ENCODE measurements at regions not wholly inside any gene's neighbourhood (a gene's known extent, or its start where the extent isn't known, plus 50 kb on each side); places are given as distances from the start of the nearest gene placed in this dataset.

DNA sequence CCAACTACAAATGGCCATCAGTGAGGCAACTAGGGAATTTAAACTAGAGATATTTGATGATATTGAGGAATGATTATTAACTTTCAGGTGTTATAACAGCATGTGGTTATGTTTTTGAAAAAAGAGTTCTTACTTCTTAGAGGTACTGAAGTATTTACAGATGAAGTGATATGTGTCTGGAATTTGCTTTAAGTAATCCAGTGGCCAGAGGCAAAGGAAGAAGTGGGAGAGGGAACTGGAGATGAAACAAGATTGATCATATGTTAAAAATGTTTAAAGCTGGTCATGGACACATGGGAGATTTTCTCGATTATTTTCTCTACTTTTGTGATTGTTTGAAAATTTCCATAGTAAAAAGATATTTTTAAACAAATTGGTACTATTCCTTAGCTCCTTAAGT lies 53.3 kb upstream of the SLCO2A1 start:
- no peak for TF ChIP-seq EZH2phosphoT487 (IDR thresholded peaks at IDR 0.05; ENCODE audit: borderline replicate concordance, low read depth, low read length)
- TF ChIP-seq, protein P1, sequence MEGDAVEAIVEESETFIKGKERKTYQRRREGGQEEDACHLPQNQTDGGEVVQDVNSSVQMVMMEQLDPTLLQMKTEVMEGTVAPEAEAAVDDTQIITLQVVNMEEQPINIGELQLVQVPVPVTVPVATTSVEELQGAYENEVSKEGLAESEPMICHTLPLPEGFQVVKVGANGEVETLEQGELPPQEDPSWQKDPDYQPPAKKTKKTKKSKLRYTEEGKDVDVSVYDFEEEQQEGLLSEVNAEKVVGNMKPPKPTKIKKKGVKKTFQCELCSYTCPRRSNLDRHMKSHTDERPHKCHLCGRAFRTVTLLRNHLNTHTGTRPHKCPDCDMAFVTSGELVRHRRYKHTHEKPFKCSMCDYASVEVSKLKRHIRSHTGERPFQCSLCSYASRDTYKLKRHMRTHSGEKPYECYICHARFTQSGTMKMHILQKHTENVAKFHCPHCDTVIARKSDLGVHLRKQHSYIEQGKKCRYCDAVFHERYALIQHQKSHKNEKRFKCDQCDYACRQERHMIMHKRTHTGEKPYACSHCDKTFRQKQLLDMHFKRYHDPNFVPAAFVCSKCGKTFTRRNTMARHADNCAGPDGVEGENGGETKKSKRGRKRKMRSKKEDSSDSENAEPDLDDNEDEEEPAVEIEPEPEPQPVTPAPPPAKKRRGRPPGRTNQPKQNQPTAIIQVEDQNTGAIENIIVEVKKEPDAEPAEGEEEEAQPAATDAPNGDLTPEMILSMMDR (conservative IDR thresholded peaks at IDR 0.05; ENCODE audit: low read length) = no peak

Measured in OCI-LY7 (cell line).